ENCODE measurements at regions not wholly inside any gene's neighbourhood (a gene's known extent, or its start where the extent isn't known, plus 50 kb on each side); places are given as distances from the start of the nearest gene placed in this dataset.

GRCh38 chr7:91443862-91444261, 179.6 kb downstream of the FZD1 start:
- H3K27ac ChIP-seq (ENCODE audit: low read depth, low read length) = no peak overlapping the region

GRCh38 chr7:91446819-91447218, 182.6 kb downstream of the FZD1 start:
- no peak for DNase-seq (ENCODE audit: low read depth, low spot score)
- Histone ChIP-seq H3K9me3 (ENCODE audit: control insufficient read depth, insufficient read depth, low read length) (no peaks in the 10 kb centered on the region), H3K27me3 (ENCODE audit: control insufficient read depth, insufficient read depth, low read length) (no peaks in the 10 kb centered on the region), H3K4me3 (ENCODE audit: low read depth, low read length) (no peak overlapping the region), H3K27ac (ENCODE audit: low read depth, low read length) (no peak overlapping the region)
- no peak for TF ChIP-seq CTCF (IDR thresholded peaks at IDR 0.05; ENCODE audit: low read depth, low read length)
- POLR2A ChIA-PET = no interaction called here
- CTCF ChIA-PET = no interaction called here

More at GRCh38 chr7:91443862-91444261, 179.6 kb downstream of the FZD1 start:
- POLR2A ChIA-PET = no interaction called here
- DNase-seq (ENCODE audit: low read depth, low spot score) = no peak
- no peak for TF ChIP-seq CTCF (IDR thresholded peaks at IDR 0.05; ENCODE audit: low read depth, low read length)
- Histone ChIP-seq H3K4me3 (ENCODE audit: low read depth, low read length) (no peak overlapping the region), H3K27me3 (ENCODE audit: control insufficient read depth, insufficient read depth, low read length) (no peaks in the 10 kb centered on the region), H3K9me3 (ENCODE audit: control insufficient read depth, insufficient read depth, low read length) (no peaks in the 10 kb centered on the region)
- CTCF ChIA-PET = no interaction called here

GRCh38 chr7:91455411-91455810, 191.2 kb downstream of the FZD1 start:
- Histone ChIP-seq H3K27ac (ENCODE audit: low read depth, low read length) (no peak overlapping the region), H3K27me3 (ENCODE audit: control insufficient read depth, insufficient read depth, low read length) (no peaks in the 10 kb centered on the region), H3K4me3 (ENCODE audit: low read depth, low read length) (no peak overlapping the region), H3K9me3 (ENCODE audit: control insufficient read depth, insufficient read depth, low read length) (no peaks in the 10 kb centered on the region)
- POLR2A ChIA-PET = no interaction called here
- CTCF ChIA-PET = no interaction called here
- DNase-seq (ENCODE audit: low read depth, low spot score) = no peak
- TF ChIP-seq CTCF (IDR thresholded peaks at IDR 0.05; ENCODE audit: low read depth, low read length) = no peak

GRCh38 chr7:91457208-91457607, 193.0 kb downstream of the FZD1 start:
- DNase-seq (ENCODE audit: low read depth, low spot score) = no peak

GRCh38 chr7:91459539-91459938, 195.3 kb downstream of the FZD1 start:
- ChIA-PET POLR2A (no interaction called here), CTCF (no interaction called here)
- no peak for DNase-seq (ENCODE audit: low read depth, low spot score)
- Histone ChIP-seq H3K4me3 (ENCODE audit: low read depth, low read length) (no peak overlapping the region), H3K27me3 (ENCODE audit: control insufficient read depth, insufficient read depth, low read length) (no peaks in the 10 kb centered on the region), H3K9me3 (ENCODE audit: control insufficient read depth, insufficient read depth, low read length) (no peaks in the 10 kb centered on the region), H3K27ac (ENCODE audit: low read depth, low read length) (no peak overlapping the region)
- TF ChIP-seq CTCF (IDR thresholded peaks at IDR 0.05; ENCODE audit: low read depth, low read length) = no peak

More at GRCh38 chr7:91457208-91457607, 193.0 kb downstream of the FZD1 start:
- ChIA-PET POLR2A (interaction anchor here (0.7 kb wide), 1 partner anchor 924 kb away, joined by 4 read pairs; no protein-coding TSS in a partner anchor), CTCF (no interaction called here)
- no peaks in the 10 kb centered on the region for H3K9me3 ChIP-seq (ENCODE audit: control insufficient read depth, insufficient read depth, low read length)
- no peak overlapping the region for H3K27ac ChIP-seq (ENCODE audit: low read depth, low read length)
- H3K4me3 ChIP-seq (ENCODE audit: low read depth, low read length) = no peak overlapping the region
- H3K27me3 ChIP-seq (ENCODE audit: control insufficient read depth, insufficient read depth, low read length) = no peaks in the 10 kb centered on the region
- TF ChIP-seq CTCF (IDR thresholded peaks at IDR 0.05; ENCODE audit: low read depth, low read length) = no peak

Data from AG04450 (cell line).